OCI-LY1 (cell line): ENCODE measurements at regions not wholly inside any gene's neighbourhood (a gene's known extent, or its start where the extent isn't known, plus 50 kb on each side); places are given as distances from the start of the nearest gene placed in this dataset.
"Not testable (repeated sequence)": the region's sequence is repeated elsewhere in the genome, so short reads cannot be mapped to it uniquely, and the experiment has no call there.

Experiments used
- H2AFZ ChIP-seq: fragments of 200-600 bp; sonication (generic), shearing (Covaris generic); 2 replicates; pipeline ENCODE4 v1.6.0; 2014; ENCODE audit warnings: antibody characterized with exemption, mild to moderate bottlenecking, low read length
- H3F3A ChIP-seq: fragments of 200-600 bp; sonication (generic), shearing (Covaris generic); 2 replicates; pipeline ENCODE4 v1.6.0; 2014; ENCODE audit warnings: mild to moderate bottlenecking, antibody characterized with exemption, low read length, moderate library complexity; ENCODE audit not compliant: insufficient read depth
- H3K27ac ChIP-seq: fragments of 200-600 bp; sonication (generic); 2 replicates; pipeline ENCODE4 v1.5.1; 2014; ENCODE audit warnings: low read length, mixed run types, mild to moderate bottlenecking, low read depth; ENCODE audit not compliant: poor library complexity, severe bottlenecking
- H3K27me3 ChIP-seq: fragments of 200-600 bp; sonication (generic); 2 replicates; pipeline ENCODE4 v1.6.0; 2014; ENCODE audit warnings: antibody characterized with exemption, mild to moderate bottlenecking, low read length, moderate library complexity; ENCODE audit not compliant: insufficient read depth
- H3K36me3 ChIP-seq: fragments of 200-600 bp; sonication (generic); 2 replicates; pipeline ENCODE4 v1.6.1; 2014; ENCODE audit warnings: mild to moderate bottlenecking, antibody characterized with exemption, low read length, moderate library complexity, mixed read lengths; ENCODE audit not compliant: insufficient read depth
- H3K4me1 ChIP-seq: fragments of 200-600 bp; sonication (generic); 2 replicates; pipeline ENCODE4 v1.5.1; 2014; ENCODE audit warnings: mild to moderate bottlenecking, low read length, moderate library complexity; ENCODE audit not compliant: insufficient read depth, severe bottlenecking
- H3K4me2 ChIP-seq: fragments of 200-600 bp; sonication (generic), shearing (Covaris generic); 2 replicates; pipeline ENCODE4 v1.6.1; 2014; ENCODE audit warnings: low read length
- H3K4me3 ChIP-seq: fragments of 200-600 bp; sonication (generic); 2 replicates; pipeline ENCODE4 v1.5.1; 2014; ENCODE audit warnings: low read length, low read depth, mild to moderate bottlenecking, mixed read lengths; ENCODE audit not compliant: poor library complexity, severe bottlenecking
- H3K79me2 ChIP-seq: fragments of 200-600 bp; shearing (Covaris generic); 2 replicates; pipeline ENCODE4 v1.6.1; 2016; ENCODE audit warnings: mixed run types, low read length, mixed read lengths; ENCODE audit not compliant: insufficient read depth
- H3K9ac ChIP-seq: fragments of 200-600 bp; sonication (generic), shearing (Covaris generic); 2 replicates; pipeline ENCODE4 v1.6.1; 2014; ENCODE audit warnings: mild to moderate bottlenecking, low read length, mixed read lengths
- H3K9me2 ChIP-seq: fragments of 200-600 bp; sonication (generic), shearing (Covaris generic); 2 replicates; pipeline ENCODE4 v1.6.1; 2014; ENCODE audit warnings: low read depth, mild to moderate bottlenecking, low read length, mixed read lengths
- H3K9me3 ChIP-seq: fragments of 200-600 bp; shearing (Covaris generic); 2 replicates; pipeline ENCODE4 v1.6.1; 2014; ENCODE audit warnings: low read length, mixed read lengths
- H4K20me1 ChIP-seq: fragments of 200-600 bp; sonication (generic), shearing (Covaris generic); 2 replicates; pipeline ENCODE4 v1.6.0; 2016; ENCODE audit warnings: mild to moderate bottlenecking, low read length; ENCODE audit not compliant: insufficient read depth

DNA sequence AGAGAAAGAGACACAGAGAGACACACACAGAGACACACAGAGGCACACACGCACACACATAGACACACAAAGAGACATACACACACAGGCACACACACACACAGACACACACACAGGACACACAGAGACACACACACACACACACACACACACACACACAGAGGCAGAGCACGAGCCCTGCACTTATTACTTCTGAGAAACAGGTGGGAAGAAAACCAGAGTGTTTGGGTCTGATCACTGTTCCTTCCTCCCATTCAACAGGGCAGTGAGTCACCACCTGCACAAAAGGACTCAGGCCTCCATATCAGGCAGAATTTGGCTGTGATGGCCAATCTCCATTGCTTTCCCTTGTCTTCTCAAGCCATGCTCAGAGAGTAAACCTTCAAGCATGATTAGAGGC, 285.0 kb downstream of the ANAPC1 start:
- not testable (repeated sequence) for H3K9ac ChIP-seq, H3F3A ChIP-seq, H3K9me3 ChIP-seq, H2AFZ ChIP-seq, H3K79me2 ChIP-seq, H3K4me3 ChIP-seq, H3K4me1 ChIP-seq, H4K20me1 ChIP-seq, H3K27me3 ChIP-seq, H3K4me2 ChIP-seq, H3K36me3 ChIP-seq, H3K27ac ChIP-seq, H3K9me2 ChIP-seq

DNA sequence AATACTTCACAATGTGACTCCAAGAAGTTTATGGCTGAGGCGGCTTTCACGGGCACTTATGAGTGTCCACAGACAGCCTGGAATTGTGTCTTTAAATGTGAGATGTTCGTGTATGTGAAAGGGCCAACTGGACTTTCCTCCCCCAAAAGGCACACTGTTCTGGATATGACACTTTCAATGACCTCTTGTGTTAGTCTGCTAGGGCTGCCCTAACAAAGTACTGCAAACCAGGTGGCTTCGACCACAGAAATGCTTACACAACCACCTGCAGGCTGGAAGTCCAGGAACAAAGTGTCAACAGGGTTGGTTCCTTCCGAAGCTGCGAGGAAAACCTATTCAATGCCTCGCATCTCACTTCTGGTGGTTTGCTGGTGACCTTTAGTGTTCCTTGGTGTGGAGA, 281.7 kb downstream of the ANAPC1 start:
- not testable (repeated sequence) for H4K20me1 ChIP-seq, H3K27ac ChIP-seq, H3K4me3 ChIP-seq, H3K4me2 ChIP-seq, H3K36me3 ChIP-seq, H3K9me3 ChIP-seq, H3K4me1 ChIP-seq, H3K9ac ChIP-seq, H3F3A ChIP-seq, H3K9me2 ChIP-seq, H2AFZ ChIP-seq, H3K27me3 ChIP-seq, H3K79me2 ChIP-seq

DNA sequence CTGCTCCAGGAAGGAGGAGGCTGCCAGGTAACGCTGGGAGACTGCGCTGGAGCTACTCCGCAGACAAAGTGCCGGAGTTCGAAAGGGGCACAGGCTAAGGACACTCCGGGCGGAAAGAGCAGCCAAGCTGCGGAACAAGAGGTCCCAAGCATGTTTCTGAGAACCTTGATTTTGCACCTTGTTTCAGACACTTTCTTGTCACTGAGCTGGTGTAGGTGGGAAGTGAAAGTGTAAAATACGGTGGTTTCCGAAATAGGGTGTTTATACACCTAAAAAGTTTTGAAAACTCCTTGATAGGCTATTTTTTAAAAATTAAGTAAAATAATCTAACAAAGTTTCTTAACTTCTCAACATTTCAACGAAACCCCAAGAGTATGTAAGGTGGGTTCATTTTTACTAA, 278.2 kb downstream of the ANAPC1 start:
- H3K9ac ChIP-seq, H3K36me3 ChIP-seq, H3K9me2 ChIP-seq, H3K4me1 ChIP-seq, H4K20me1 ChIP-seq, H3K9me3 ChIP-seq, H3K4me2 ChIP-seq, H3F3A ChIP-seq, H2AFZ ChIP-seq, H3K27me3 ChIP-seq, H3K79me2 ChIP-seq, H3K4me3 ChIP-seq, H3K27ac ChIP-seq: not testable (repeated sequence)

DNA sequence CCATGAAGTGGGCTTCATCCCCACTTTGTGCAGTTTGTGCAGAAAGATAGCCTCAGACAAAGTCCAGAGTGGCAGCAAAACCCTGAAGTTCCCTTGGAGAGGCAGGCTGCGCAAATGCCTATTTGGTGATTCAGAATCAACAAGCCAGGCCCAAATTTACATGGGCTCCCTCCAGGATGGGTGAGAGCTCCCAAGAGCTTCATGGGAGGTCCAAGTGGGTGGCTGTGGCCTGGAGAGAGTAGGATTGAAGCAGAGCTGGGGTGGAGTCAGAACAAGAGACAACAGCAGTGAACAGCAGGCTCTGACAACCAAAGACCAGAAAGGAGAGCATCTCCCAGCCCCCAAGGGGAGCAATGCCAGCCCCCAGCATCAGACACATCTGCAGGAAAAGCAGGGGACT, 277.4 kb downstream of the ANAPC1 start:
- not testable (repeated sequence) for H2AFZ ChIP-seq, H3K79me2 ChIP-seq, H3K9me3 ChIP-seq

GRCh38 chr2:111609146-111609844, 274.7 kb downstream of the ANAPC1 start:
- not testable (repeated sequence) for H3K9me2 ChIP-seq, H3K4me2 ChIP-seq, H3K27ac ChIP-seq, H4K20me1 ChIP-seq, H3K9ac ChIP-seq, H3K36me3 ChIP-seq, H3K27me3 ChIP-seq, H3F3A ChIP-seq, H3K9me3 ChIP-seq, H3K4me1 ChIP-seq, H3K79me2 ChIP-seq, H3K4me3 ChIP-seq, H2AFZ ChIP-seq

More for the DNA sequence above, 277.4 kb downstream of the ANAPC1 start:
- not testable (repeated sequence) for H3F3A ChIP-seq, H3K27me3 ChIP-seq, H3K27ac ChIP-seq, H4K20me1 ChIP-seq, H3K9ac ChIP-seq, H3K36me3 ChIP-seq, H3K4me2 ChIP-seq, H3K9me2 ChIP-seq, H3K4me3 ChIP-seq, H3K4me1 ChIP-seq

- H3F3A ChIP-seq, H3K9ac ChIP-seq, H3K4me1 ChIP-seq, H3K4me2 ChIP-seq, H3K79me2 ChIP-seq, H3K9me2 ChIP-seq, H2AFZ ChIP-seq, H4K20me1 ChIP-seq, H3K27ac ChIP-seq, H3K4me3 ChIP-seq, H3K27me3 ChIP-seq, H3K36me3 ChIP-seq, H3K9me3 ChIP-seq: not testable (repeated sequence)
Measured at GRCh38 chr2:111610035-111610434, 274.0 kb downstream of the ANAPC1 start.
